Gastrocnemius medialis (tissue), 4 donors: ENCODE measurements at regions not wholly inside any gene's neighbourhood (a gene's known extent, or its start where the extent isn't known, plus 50 kb on each side); places are given as distances from the start of the nearest gene placed in this dataset.

Experiments
- ATAC-seq, 2 donors: fragments of 150-250 bp; one replicate each; pipeline ENCODE4 v1.9.1; 2016
- DNase-seq, 2 donors: peaks; one replicate each; pipeline ENCODE4 v3.0.0-alpha.2; 2019
- H3K27ac ChIP-seq, 4 donors: fragments of 200-600 bp; sonication (generic); 1 replicate in 1 of 4; 2 replicates in 3 of 4; pipeline ENCODE4 v1.5.1; 2016 to 2018; ENCODE audit warnings: mild to moderate bottlenecking in 2 of 4, moderate library complexity in 1 of 4
- H3K27me3 ChIP-seq, 3 donors: fragments of 200-600 bp; sonication (generic) in 2 of 3; 1 replicate in 1 of 3; 2 replicates in 2 of 3; pipeline versions ENCODE4 v1.5.1 to v1.6.0; 2016 to 2019; ENCODE audit warnings: mild to moderate bottlenecking in 1 of 3, moderate library complexity in 1 of 3
- H3K36me3 ChIP-seq, 2 donors: fragments of 200-600 bp; sonication (generic) in 1 of 2; one replicate each; pipeline ENCODE4 v1.5.1; 2017 to 2018
- H3K4me1 ChIP-seq, 2 donors: fragments of 200-600 bp; sonication (generic) in 1 of 2; one replicate each; pipeline ENCODE4 v1.5.1; 2016 to 2017; ENCODE audit warnings: mild to moderate bottlenecking in 2 of 2
- H3K4me3 ChIP-seq, 4 donors: fragments of 200-600 bp; sonication (generic) in 3 of 4; 1 replicate in 1 of 4; 2 replicates in 3 of 4; pipeline ENCODE4 v1.5.1; 2016 to 2019; ENCODE audit warnings: mild to moderate bottlenecking in 2 of 4
- H3K9me3 ChIP-seq, 3 donors: fragments of 200-600 bp; sonication (generic) in 2 of 3; 1 replicate in 1 of 3; 2 replicates in 2 of 3; pipeline ENCODE4 v1.5.1; 2016 to 2019
- POLR2A ChIP-seq, 2 donors: fragments of 450-650 bp; IDR thresholded peaks; one replicate each; pipeline ENCODE4 v1.6.1; 2017; ENCODE audit warnings: antibody characterized with exemption in 2 of 2, mild to moderate bottlenecking in 2 of 2, moderate library complexity in 2 of 2
- in situ Hi-C, 4 donors: fragments of 200-750 bp; cut with MboI; loops; one replicate each; pipeline versions ENCODE4 v1.15.0 to v1.8.0; 2017; ENCODE audit warnings: low sequenced_read_pairs in 4 of 4
- intact Hi-C: fragments of 100-400 bp; cut with DNase I; formaldehyde crosslinking; loops from one replicate; pipeline ENCODE4 v1.15.1; 2023; ENCODE audit warnings: low total_unique reads
- TF ChIP-seq, protein P1 (sequence below), 5 experiments: fragments of 450-650 bp in 3 of 5; fragments of 200-600 bp in 2 of 5; sonication (generic) in 2 of 5; IDR thresholded peaks in 4 of 5; conservative IDR thresholded peaks in 1 of 5; 1 replicate in 4 of 5; 2 replicates in 1 of 5; pipeline ENCODE4 v1.5.1; 2016 to 2019; ENCODE audit warnings: antibody characterized with exemption in 5 of 5, mild to moderate bottlenecking in 3 of 5, moderate library complexity in 3 of 5

DNA sequence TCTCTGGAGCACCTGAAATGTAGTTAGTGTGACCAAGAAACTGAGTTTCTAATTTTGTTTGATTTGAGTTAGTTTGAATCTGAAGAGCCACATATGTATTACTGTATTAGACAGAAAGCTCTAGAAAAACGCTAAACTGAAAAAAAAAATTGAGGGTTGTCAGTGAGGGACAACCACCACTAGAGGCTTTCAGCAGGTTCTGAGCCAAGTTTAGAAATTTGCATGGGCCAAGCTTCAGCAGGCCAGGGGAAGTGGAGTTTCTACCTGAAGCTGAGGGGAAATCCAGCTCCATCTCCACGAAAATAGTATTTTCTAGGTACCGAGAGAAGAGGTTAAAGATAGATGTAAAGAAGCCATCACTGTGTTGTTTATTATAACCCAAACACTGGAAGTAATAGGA, 77.9 kb upstream of the PLXNA4 start:
- H3K27me3 ChIP-seq: peaks cover 0 to 4% (median 0%) of the 10 kb centered on the region in 3 donors
- TF ChIP-seq, protein P1, sequence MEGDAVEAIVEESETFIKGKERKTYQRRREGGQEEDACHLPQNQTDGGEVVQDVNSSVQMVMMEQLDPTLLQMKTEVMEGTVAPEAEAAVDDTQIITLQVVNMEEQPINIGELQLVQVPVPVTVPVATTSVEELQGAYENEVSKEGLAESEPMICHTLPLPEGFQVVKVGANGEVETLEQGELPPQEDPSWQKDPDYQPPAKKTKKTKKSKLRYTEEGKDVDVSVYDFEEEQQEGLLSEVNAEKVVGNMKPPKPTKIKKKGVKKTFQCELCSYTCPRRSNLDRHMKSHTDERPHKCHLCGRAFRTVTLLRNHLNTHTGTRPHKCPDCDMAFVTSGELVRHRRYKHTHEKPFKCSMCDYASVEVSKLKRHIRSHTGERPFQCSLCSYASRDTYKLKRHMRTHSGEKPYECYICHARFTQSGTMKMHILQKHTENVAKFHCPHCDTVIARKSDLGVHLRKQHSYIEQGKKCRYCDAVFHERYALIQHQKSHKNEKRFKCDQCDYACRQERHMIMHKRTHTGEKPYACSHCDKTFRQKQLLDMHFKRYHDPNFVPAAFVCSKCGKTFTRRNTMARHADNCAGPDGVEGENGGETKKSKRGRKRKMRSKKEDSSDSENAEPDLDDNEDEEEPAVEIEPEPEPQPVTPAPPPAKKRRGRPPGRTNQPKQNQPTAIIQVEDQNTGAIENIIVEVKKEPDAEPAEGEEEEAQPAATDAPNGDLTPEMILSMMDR (IDR thresholded peaks at IDR 0.05 in 4 of 5, conservative IDR thresholded peaks at IDR 0.05 in 1 of 5): no peak
- no peak for TF ChIP-seq POLR2A (IDR thresholded peaks at IDR 0.05)
- peaks cover 0 to 4% of the 10 kb centered on the region in 2 donors for H3K4me1 ChIP-seq
- intact Hi-C loops (no loop called here), in situ Hi-C loops (no loop called here)
- no peaks in the 10 kb centered on the region for H3K9me3 ChIP-seq
- no peak overlapping the region for H3K27ac ChIP-seq
- ATAC-seq (no peak), DNase-seq (no peak)
- H3K36me3 ChIP-seq: no peaks in the 10 kb centered on the region
- no peak overlapping the region for H3K4me3 ChIP-seq

DNA sequence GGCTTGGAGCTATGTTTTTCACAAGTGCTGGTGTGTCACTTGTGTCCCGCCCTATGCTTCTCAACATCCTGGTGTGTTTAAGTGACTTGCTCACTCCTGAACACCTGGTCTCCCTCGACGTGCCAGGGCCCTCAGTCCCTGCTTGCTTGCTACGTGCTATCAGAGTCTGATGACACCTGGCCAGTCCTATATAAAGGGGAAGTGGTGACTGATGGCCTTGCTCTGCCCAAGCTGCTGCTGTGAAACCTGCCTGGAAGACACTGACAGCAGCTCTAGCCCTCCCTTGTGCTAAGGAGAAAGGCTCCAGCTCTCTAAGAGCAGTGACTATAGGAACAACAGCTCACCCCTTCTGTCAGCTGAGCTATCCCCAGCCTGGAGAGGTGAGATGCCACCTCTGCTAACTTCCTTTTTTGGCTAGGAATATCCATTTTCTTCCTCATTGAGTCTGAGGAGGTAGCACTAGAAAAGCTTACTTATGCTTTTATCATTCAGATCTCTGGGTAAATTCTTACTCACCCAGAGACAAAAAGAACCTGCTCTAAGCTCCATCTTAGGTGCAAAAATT, 77.2 kb upstream of the PLXNA4 start:
- Histone ChIP-seq H3K36me3 (no peaks in the 10 kb centered on the region), H3K27me3 (peaks cover 0 to 4% (median 0%) of the 10 kb centered on the region in 3 donors), H3K4me1 (peaks cover 0 to 4% of the 10 kb centered on the region in 2 donors), H3K9me3 (no peaks in the 10 kb centered on the region), H3K4me3 (no peak overlapping the region), H3K27ac (no peak overlapping the region)
- DNase-seq (no peak), ATAC-seq (no peak)
- TF ChIP-seq, protein P1 (IDR thresholded peaks at IDR 0.05 in 4 of 5, conservative IDR thresholded peaks at IDR 0.05 in 1 of 5): no peak
- no peak for TF ChIP-seq POLR2A (IDR thresholded peaks at IDR 0.05)
- in situ Hi-C loops: no loop called here
- intact Hi-C loops: no loop called here

DNA sequence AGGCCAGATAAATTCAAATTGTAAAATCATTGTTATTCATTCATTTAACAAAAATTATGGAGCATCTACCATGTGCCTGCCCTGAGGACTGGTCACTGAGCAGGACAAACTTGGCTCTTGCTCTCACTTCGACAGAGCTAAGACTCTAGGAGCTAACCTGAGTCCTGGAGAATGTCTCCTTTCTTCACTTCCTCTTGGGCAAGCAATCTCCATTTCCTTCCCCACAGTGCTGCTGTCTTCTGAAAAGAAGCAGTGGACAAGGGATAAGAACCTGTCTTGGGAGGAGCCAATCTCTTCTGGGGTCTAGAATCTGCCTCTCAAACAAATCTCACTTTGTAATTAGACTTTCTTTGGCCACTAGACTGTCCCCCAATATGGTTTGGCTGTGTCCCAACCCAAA, 76.2 kb upstream of the PLXNA4 start:
- Histone ChIP-seq H3K36me3 (no peaks in the 10 kb centered on the region), H3K27me3 (peaks cover 0 to 4% (median 0%) of the 10 kb centered on the region in 3 donors), H3K4me1 (peaks cover 0 to 4% of the 10 kb centered on the region in 2 donors), H3K4me3 (no peak overlapping the region), H3K9me3 (no peaks in the 10 kb centered on the region), H3K27ac (no peak overlapping the region)
- ATAC-seq (no peak), DNase-seq (no peak)
- in situ Hi-C loops: no loop called here
- intact Hi-C loops: no loop called here
- TF ChIP-seq, protein P1 (IDR thresholded peaks at IDR 0.05 in 4 of 5, conservative IDR thresholded peaks at IDR 0.05 in 1 of 5): no peak
- TF ChIP-seq POLR2A (IDR thresholded peaks at IDR 0.05): no peak

DNA sequence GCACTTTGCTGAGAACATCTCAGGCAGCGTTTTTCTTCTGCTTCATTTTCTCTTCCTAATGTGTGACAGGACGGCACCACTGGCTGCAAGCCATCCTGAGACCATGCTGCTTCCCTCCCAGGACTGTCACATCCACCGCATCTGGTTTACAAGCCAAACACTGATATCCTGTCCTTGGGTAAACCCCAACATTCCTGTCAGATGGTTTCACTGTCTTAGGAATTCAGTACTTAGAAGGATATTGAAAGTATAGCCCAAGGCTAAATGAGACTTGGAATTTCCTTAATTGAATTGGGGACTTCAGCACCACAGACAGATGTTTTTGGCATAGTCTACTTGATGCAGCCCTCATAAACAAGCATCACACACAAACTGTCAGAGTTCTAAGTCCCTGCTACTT, 74.2 kb upstream of the PLXNA4 start:
- no peak for DNase-seq
- Histone ChIP-seq H3K4me1 (peaks cover 0 to 4% of the 10 kb centered on the region in 2 donors), H3K27me3 (peaks cover 0 to 4% (median 0%) of the 10 kb centered on the region in 3 donors), H3K27ac (no peak overlapping the region), H3K4me3 (no peak overlapping the region), H3K9me3 (no peaks in the 10 kb centered on the region), H3K36me3 (no peaks in the 10 kb centered on the region)
- in situ Hi-C loops (no loop called here), intact Hi-C loops (no loop called here)
- TF ChIP-seq, protein P1 (IDR thresholded peaks at IDR 0.05 in 4 of 5, conservative IDR thresholded peaks at IDR 0.05 in 1 of 5): no peak
- TF ChIP-seq POLR2A (IDR thresholded peaks at IDR 0.05): no peak
- no peak for ATAC-seq

DNA sequence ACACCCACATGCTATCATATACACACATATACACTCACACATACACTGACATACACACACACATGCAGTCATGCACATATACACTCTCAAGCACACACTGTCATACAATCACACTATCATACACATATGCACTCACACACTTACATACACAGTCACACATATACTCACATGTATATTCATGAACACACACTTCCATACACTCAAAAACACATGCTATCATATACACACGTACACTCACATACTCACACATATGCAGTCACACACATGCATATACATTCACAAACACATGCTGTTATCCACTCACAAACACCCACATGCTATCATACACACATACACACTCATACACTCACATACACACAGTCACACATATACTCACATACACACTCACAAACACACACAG, 71.0 kb upstream of the PLXNA4 start:
- intact Hi-C loops: no loop called here
- no peak overlapping the region for H3K27ac ChIP-seq
- no peaks in the 10 kb centered on the region for H3K9me3 ChIP-seq
- no peaks in the 10 kb centered on the region for H3K27me3 ChIP-seq
- in situ Hi-C loops: no loop called here
- TF ChIP-seq, protein P1 (IDR thresholded peaks at IDR 0.05 in 4 of 5, conservative IDR thresholded peaks at IDR 0.05 in 1 of 5): no peak
- TF ChIP-seq POLR2A (IDR thresholded peaks at IDR 0.05): no peak
- ATAC-seq: no peak
- no peak overlapping the region for H3K4me3 ChIP-seq
- DNase-seq: no peak
- H3K36me3 ChIP-seq: no peaks in the 10 kb centered on the region
- H3K4me1 ChIP-seq: no peaks in the 10 kb centered on the region
